ENCODE measurements at regions not wholly inside any gene's neighbourhood (a gene's known extent, or its start where the extent isn't known, plus 50 kb on each side); places are given as distances from the start of the nearest gene placed in this dataset.

GRCh38 chrX:9383655-9384054 is 81.2 kb upstream of the TBL1X start:
- H3K4me2 ChIP-seq (ENCODE audit: insufficient read depth in 1 of 2, low read depth in 2 of 2, low read length in 2 of 2): no peak overlapping the region
- ChIA-PET CTCF (ENCODE audit: partially characterized antibody) (no interaction called here), POLR2A (ENCODE audit: partially characterized antibody) (no interaction called here)
- no peak overlapping the region for H3K23ac ChIP-seq (ENCODE audit: insufficient read length)
- no peaks in the 10 kb centered on the region for H3K23me2 ChIP-seq (ENCODE audit: low read depth, low read length)
- H2BK5ac ChIP-seq (ENCODE audit: low read depth, low read length): no peak overlapping the region
- no peaks in the 10 kb centered on the region for H3K4me1 ChIP-seq (replicated peaks in 1 of 4; ENCODE audit: control insufficient read depth in 3 of 4, insufficient read depth in 4 of 4, low read length in 3 of 4)
- no peak overlapping the region for H4K91ac ChIP-seq (replicated peaks; ENCODE audit: insufficient read length, low read length)
- no peak overlapping the region for H4K8ac ChIP-seq (ENCODE audit: extremely low read depth, insufficient read depth, low read length)
- H3K4ac ChIP-seq (replicated peaks; ENCODE audit: insufficient read length, low read depth, low read length): no peak overlapping the region
- DNase-seq (ENCODE audit: low read depth in 1 of 2, low spot score in 2 of 2): no peak
- H4K20me1 ChIP-seq (replicated peaks in 1 of 2; ENCODE audit: control insufficient read depth in 1 of 2, insufficient read depth in 2 of 2, low read length in 2 of 2): no peaks in the 10 kb centered on the region
- FAIRE-seq: no peak
- no peaks in the 10 kb centered on the region for H3K79me1 ChIP-seq (ENCODE audit: low read depth, low read length)
- H3K18ac ChIP-seq (ENCODE audit: extremely low read depth, low read length): no peak overlapping the region
- no peak overlapping the region for H4K5ac ChIP-seq (ENCODE audit: insufficient read length, low read depth, low read length)
- no peak overlapping the region for H3K27ac ChIP-seq (ENCODE audit: low read depth, low read length)
- H2BK15ac ChIP-seq (ENCODE audit: low read length): no peak overlapping the region
- no peak overlapping the region for H3K4me3 ChIP-seq (ENCODE audit: extremely low read depth in 1 of 4, insufficient read depth in 2 of 4, low read depth in 3 of 4, low read length in 4 of 4)
- H2BK12ac ChIP-seq (ENCODE audit: low read depth, low read length): no peak overlapping the region
- TF ChIP-seq CHD1 (IDR thresholded peaks at IDR 0.05; ENCODE audit: low read depth, low read length) (no peak), CEBPB (IDR thresholded peaks at IDR 0.05; ENCODE audit: low read depth, low read length) (no peak)
- no peaks in the 10 kb centered on the region for H3K27me3 ChIP-seq (replicated peaks in 1 of 4; ENCODE audit: control insufficient read depth in 3 of 4, extremely low read depth in 1 of 4, insufficient read depth in 3 of 4, low read length in 3 of 4)
- no peaks in the 10 kb centered on the region for H3K9me3 ChIP-seq (ENCODE audit: insufficient read depth in 2 of 2, low read depth in 1 of 2, low read length in 1 of 2)
- H3K9ac ChIP-seq (replicated peaks in 1 of 4; ENCODE audit: extremely low read depth in 1 of 4, low read depth in 3 of 4, low read length in 3 of 4): no peak overlapping the region
- no peak overlapping the region for H3K14ac ChIP-seq (ENCODE audit: insufficient read length)
- H2BK120ac ChIP-seq (replicated peaks; ENCODE audit: low read depth, low read length): no peak overlapping the region
- H2AFZ ChIP-seq (ENCODE audit: low read length): no peak overlapping the region
- H3K79me2 ChIP-seq (ENCODE audit: control insufficient read depth in 1 of 2, insufficient read depth in 2 of 2, low read length in 2 of 2): no peaks in the 10 kb centered on the region
- H2AK5ac ChIP-seq (ENCODE audit: low read depth, low read length): no peak overlapping the region
- H3K36me3 ChIP-seq (ENCODE audit: control insufficient read depth in 2 of 4, insufficient read depth in 4 of 4, low read length in 3 of 4): no peaks in the 10 kb centered on the region
- H3K56ac ChIP-seq (replicated peaks; ENCODE audit: insufficient read length, low read depth, low read length): no peak overlapping the region
- no peak overlapping the region for H2BK20ac ChIP-seq (ENCODE audit: low read length)
